T-helper 17 cell (primary cell): ENCODE measurements at regions not wholly inside any gene's neighbourhood (a gene's known extent, or its start where the extent isn't known, plus 50 kb on each side); places are given as distances from the start of the nearest gene placed in this dataset.
A peak's percentile ranks its signal among the peaks of the same experiment; 100 is the strongest.
"Not testable (repeated sequence)": the region's sequence is repeated elsewhere in the genome, so short reads cannot be mapped to it uniquely, and the experiment has no call there.

Experiments used
- ATAC-seq: fragments of 150-1000 bp; cut with Tn5 transposase; 2 replicates; pipeline ENCODE4 v1.10.0; 2021; ENCODE audit warnings: mild to moderate bottlenecking, moderate library complexity
- DNase-seq, 3 donors: peaks; one replicate each; pipeline versions ENCODE4 v3.0.0 to v3.0.0-alpha.2; 2020 to 2021
- H3K9me3 ChIP-seq: one replicate; pipeline ENCODE4 v1.7.0; 2013; ENCODE audit warnings: low read length, mild to moderate bottlenecking; ENCODE audit not compliant: control insufficient read depth, poor library complexity, severe bottlenecking
- H3K27ac Mint-ChIP-seq: one replicate; pipeline ENCODE4 v1.8.0; 2022; ENCODE audit warnings: mild to moderate bottlenecking, moderate library complexity, mixed read lengths
- H3K27me3 Mint-ChIP-seq: one replicate; pipeline ENCODE4 v1.8.0; 2022; ENCODE audit warnings: mixed read lengths
- H3K36me3 Mint-ChIP-seq: one replicate; pipeline ENCODE4 v1.8.0; 2022; ENCODE audit warnings: low read depth, mixed read lengths
- H3K4me1 Mint-ChIP-seq: one replicate; pipeline ENCODE4 v1.8.0; 2022; ENCODE audit warnings: mild to moderate bottlenecking, mixed read lengths
- H3K4me3 Mint-ChIP-seq: one replicate; pipeline ENCODE4 v1.8.0; 2022; ENCODE audit warnings: mild to moderate bottlenecking, moderate library complexity, mixed read lengths

GRCh38 chr10:60479305-60480020 lies 89.8 kb upstream of the ANK3 start:
- DNase-seq (no peak), ATAC-seq (no peak)
- Mint-ChIP-seq H3K4me3 (no peak overlapping the region), H3K27ac (no peak overlapping the region), H3K36me3 (no peaks in the 10 kb centered on the region), H3K27me3 (no peaks in the 10 kb centered on the region), H3K4me1 (peaks cover 4% of the 10 kb centered on the region)
- no peaks in the 10 kb centered on the region for H3K9me3 ChIP-seq

GRCh38 chr10:60476451-60476850 lies 86.8 kb upstream of the ANK3 start:
- no peaks in the 10 kb centered on the region for H3K9me3 ChIP-seq
- peak overlapping the region; percentile 21 for H3K27ac Mint-ChIP-seq
- H3K36me3 Mint-ChIP-seq = no peaks in the 10 kb centered on the region
- H3K27me3 Mint-ChIP-seq = no peaks in the 10 kb centered on the region
- peaks cover 4% of the 10 kb centered on the region for H3K4me1 Mint-ChIP-seq
- no peak overlapping the region for H3K4me3 Mint-ChIP-seq
- ATAC-seq (no peak), DNase-seq (no peak)

DNA sequence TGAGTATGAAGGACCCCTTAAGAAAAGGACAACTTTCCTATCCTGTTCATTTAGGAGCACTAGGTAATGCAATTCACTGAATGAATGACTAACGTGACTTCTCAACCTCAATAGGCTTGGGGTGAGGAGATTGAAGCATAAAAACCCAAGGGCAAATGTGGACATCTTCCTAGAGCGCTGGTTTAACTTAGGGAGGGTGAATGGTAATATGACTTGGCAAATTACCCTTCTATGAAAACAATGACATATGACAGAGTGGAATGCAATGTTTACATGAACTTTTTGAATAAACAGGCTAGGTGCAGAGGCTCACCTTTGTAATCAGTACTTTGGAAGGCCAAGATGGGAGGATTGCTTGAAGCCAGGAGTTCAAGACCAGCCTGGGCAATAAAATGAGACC lies 83.9 kb upstream of the ANK3 start:
- no peak for DNase-seq
- Mint-ChIP-seq H3K4me3 (no peak overlapping the region), H3K27ac (no peak overlapping the region), H3K4me1 (peaks cover 2% of the 10 kb centered on the region), H3K36me3 (no peaks in the 10 kb centered on the region), H3K27me3 (no peaks in the 10 kb centered on the region)
- H3K9me3 ChIP-seq = no peaks in the 10 kb centered on the region
- ATAC-seq = no peak

DNA sequence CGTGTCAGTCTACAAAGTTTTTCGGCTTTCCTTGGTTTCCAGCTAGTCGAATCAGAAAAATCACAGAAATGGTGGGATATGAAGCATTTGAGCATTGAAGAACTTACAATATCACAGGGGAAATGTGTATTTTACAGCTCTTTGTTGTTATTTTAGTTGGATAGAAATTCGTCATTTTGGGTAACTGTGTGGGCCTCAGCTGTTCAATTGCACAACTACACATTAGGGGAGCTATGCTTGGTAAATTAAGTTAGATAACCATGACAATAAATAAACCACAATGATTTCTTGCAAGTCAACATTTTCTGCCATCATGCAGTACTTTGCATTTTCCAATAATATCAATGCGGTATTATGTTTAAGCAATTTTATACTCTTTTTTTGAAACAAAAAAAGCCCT lies 80.4 kb upstream of the ANK3 start:
- Mint-ChIP-seq H3K36me3 (peaks cover 2% of the 10 kb centered on the region), H3K27me3 (no peaks in the 10 kb centered on the region), H3K4me3 (no peak overlapping the region), H3K4me1 (peaks cover 5% of the 10 kb centered on the region), H3K27ac (no peak overlapping the region)
- DNase-seq (no peak), ATAC-seq (no peak)
- no peaks in the 10 kb centered on the region for H3K9me3 ChIP-seq

DNA sequence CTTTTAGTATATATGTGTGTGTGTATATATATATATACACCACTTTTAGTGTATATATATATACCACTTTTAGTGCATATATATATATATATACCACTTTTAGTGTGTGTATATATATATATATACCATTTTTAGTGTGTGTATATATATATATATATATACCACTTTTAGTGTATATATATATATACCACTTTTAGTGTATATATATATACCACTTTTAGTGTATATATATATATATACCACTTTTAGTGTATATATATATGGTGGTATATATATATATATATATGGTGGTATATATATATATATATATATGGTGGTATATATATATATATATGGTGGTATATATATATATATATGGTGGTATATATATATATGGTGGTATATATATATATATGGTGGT lies 79.5 kb upstream of the ANK3 start:
- not testable (repeated sequence) for H3K4me3 Mint-ChIP-seq, H3K27ac Mint-ChIP-seq, ATAC-seq, H3K27me3 Mint-ChIP-seq, H3K9me3 ChIP-seq, DNase-seq, H3K4me1 Mint-ChIP-seq, H3K36me3 Mint-ChIP-seq

GRCh38 chr10:60467202-60467546 lies 77.5 kb upstream of the ANK3 start:
- no peak for DNase-seq
- Mint-ChIP-seq H3K36me3 (peaks cover 2% of the 10 kb centered on the region), H3K27ac (no peak overlapping the region), H3K4me1 (peaks cover 5% of the 10 kb centered on the region), H3K4me3 (no peak overlapping the region), H3K27me3 (no peaks in the 10 kb centered on the region)
- ATAC-seq = no peak
- H3K9me3 ChIP-seq = no peaks in the 10 kb centered on the region

DNA sequence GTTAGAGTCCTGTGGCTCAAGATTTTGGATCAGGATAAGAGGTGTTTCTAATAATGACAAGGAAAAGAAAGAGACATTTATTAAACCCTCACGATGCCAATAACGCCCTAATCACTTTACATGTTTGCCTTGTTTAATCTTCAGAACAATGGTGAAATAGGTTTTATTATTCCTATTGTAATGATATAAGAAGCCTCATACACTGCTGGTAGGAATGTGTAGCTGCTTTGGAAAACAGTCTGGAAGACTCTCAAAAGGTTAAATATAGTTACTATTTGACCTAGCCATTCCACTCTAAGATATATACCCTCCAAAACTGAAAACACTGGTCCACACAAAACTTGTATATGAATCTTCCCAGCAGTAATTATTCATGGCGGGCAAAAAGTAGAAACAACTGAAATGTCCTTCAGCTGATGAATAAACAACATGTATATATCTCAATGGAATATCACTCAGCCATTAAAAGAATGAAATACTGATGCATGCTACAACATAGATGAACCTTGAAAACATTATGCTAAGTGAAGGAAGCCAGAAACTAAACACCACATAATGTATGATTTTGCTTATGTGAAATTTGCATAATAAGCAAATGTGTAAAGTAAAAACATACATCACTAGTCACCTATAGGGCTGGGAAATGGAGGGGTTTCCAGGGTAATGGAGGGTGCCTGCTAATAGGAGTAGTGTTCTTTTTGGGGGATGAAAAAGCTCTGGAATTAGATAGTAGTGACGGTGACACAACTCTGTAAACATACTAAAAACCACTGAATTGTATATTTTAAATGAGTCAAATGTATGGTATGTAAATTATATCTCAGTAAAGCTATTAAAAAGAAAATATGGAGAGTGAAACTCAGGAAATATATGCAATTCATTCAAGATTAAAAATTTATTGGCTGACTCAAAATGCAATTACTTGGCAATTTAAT lies 76.9 kb upstream of the ANK3 start:
- Mint-ChIP-seq H3K36me3 (peaks cover 2% of the 10 kb centered on the region), H3K4me3 (no peak overlapping the region), H3K27ac (no peak overlapping the region), H3K4me1 (peaks cover 9% of the 10 kb centered on the region), H3K27me3 (no peaks in the 10 kb centered on the region)
- DNase-seq (no peak), ATAC-seq (no peak)
- H3K9me3 ChIP-seq = no peaks in the 10 kb centered on the region

DNA sequence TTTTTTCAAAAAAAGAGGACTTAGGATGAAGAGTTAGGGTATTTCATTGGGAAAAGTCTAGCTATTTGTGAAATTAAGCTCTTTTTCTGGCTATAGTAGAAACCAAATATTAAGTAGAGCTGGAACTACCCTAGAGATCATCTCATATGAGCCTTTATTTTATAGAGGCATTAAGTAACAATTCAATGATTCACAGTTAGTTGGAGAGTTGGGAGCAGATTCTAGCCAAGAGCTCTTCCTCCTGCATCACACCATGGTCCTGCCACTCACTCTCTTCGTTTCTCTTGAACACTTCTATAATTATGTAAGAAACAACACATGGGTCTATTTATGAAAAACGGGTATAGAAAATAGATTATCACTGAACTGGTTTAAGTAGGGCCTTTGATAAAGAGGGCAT lies 76.1 kb upstream of the ANK3 start:
- no peak overlapping the region for H3K27ac Mint-ChIP-seq
- H3K4me3 Mint-ChIP-seq = no peak overlapping the region
- H3K9me3 ChIP-seq = no peaks in the 10 kb centered on the region
- no peaks in the 10 kb centered on the region for H3K27me3 Mint-ChIP-seq
- DNase-seq = no peak
- ATAC-seq = no peak
- H3K4me1 Mint-ChIP-seq = peaks cover 13% of the 10 kb centered on the region
- H3K36me3 Mint-ChIP-seq = peaks cover 2% of the 10 kb centered on the region

GRCh38 chr10:60464659-60465058 lies 75.0 kb upstream of the ANK3 start:
- no peaks in the 10 kb centered on the region for H3K9me3 ChIP-seq
- peak overlapping the region; percentile 69 for H3K27ac Mint-ChIP-seq
- H3K4me3 Mint-ChIP-seq = no peak overlapping the region
- H3K4me1 Mint-ChIP-seq = peaks cover 16% of the 10 kb centered on the region
- H3K36me3 Mint-ChIP-seq = peaks cover 2% of the 10 kb centered on the region
- H3K27me3 Mint-ChIP-seq = no peaks in the 10 kb centered on the region
- ATAC-seq = no peak
- DNase-seq = no peak

DNA sequence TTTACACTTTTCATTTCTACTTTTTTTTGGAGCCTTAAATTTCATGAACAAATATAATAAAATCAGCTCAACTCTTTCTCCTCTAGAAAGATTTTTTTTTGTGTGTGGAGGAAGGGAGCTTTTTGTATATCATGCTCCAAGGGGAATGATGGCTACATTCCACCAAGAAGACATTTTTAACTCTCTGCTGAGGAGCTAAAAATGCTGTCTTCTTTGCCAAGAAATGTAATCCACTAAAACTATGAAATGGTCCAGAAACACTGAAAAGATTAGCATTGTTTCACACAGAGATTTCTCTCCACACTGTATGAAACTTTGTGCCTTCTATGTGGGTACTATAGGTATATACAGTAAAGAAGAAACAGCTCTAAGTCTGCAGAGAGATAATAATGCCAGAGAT lies 74.1 kb upstream of the ANK3 start:
- no peak for DNase-seq

GRCh38 chr10:60461688-60462087 lies 72.0 kb upstream of the ANK3 start:
- Mint-ChIP-seq H3K4me3 (no peak overlapping the region), H3K27ac (no peak overlapping the region), H3K36me3 (peaks cover 2% of the 10 kb centered on the region), H3K4me1 (peaks cover 24% of the 10 kb centered on the region), H3K27me3 (no peaks in the 10 kb centered on the region)
- DNase-seq = no peak
- no peak for ATAC-seq
- no peaks in the 10 kb centered on the region for H3K9me3 ChIP-seq

More for the DNA sequence above, 74.1 kb upstream of the ANK3 start:
- no peak overlapping the region for H3K4me3 Mint-ChIP-seq
- H3K9me3 ChIP-seq = no peaks in the 10 kb centered on the region
- no peaks in the 10 kb centered on the region for H3K27me3 Mint-ChIP-seq
- no peak overlapping the region for H3K27ac Mint-ChIP-seq
- peaks cover 2% of the 10 kb centered on the region for H3K36me3 Mint-ChIP-seq
- H3K4me1 Mint-ChIP-seq = peaks cover 23% of the 10 kb centered on the region
- ATAC-seq = no peak

DNA sequence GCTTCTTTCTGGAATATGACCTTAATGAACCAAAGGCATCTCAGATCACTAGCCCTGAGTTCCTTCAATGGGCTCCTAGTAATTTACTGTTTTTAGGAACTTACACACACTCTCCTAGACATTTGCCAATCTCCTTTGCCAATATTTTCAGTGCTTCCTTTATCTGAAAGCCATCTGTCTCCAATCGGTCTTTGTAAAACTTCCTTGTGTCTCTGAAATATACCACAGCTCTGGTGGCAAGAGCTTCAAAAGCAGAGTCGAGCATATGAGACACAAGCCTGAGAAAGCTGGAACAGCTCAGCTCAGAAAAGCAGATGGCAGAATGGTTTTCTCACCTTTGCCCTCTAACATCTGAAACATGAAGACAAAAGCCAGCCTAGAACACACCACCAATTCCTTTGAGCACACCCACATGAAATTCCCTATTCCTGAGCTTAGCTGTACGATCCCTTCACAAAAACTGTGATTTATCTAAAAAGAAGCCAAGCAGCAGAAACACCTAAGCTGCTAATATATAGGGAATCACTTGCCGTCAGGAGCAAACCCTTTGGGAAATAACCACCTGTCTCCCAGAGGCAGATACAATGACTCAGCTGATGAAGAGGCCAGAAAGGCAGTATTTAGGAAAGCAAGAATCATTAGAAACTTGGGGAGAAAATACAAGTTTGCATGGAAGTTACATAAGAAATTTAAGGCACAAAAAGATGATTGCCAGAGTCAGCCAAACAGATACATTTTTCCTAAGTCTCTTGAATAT lies 70.2 kb upstream of the ANK3 start:
- no peaks in the 10 kb centered on the region for H3K27me3 Mint-ChIP-seq
- no peaks in the 10 kb centered on the region for H3K36me3 Mint-ChIP-seq
- DNase-seq = no peak
- H3K27ac Mint-ChIP-seq = no peak overlapping the region
- ATAC-seq = no peak
- H3K4me1 Mint-ChIP-seq = peaks cover 20% of the 10 kb centered on the region
- no peaks in the 10 kb centered on the region for H3K9me3 ChIP-seq
- no peak overlapping the region for H3K4me3 Mint-ChIP-seq

DNA sequence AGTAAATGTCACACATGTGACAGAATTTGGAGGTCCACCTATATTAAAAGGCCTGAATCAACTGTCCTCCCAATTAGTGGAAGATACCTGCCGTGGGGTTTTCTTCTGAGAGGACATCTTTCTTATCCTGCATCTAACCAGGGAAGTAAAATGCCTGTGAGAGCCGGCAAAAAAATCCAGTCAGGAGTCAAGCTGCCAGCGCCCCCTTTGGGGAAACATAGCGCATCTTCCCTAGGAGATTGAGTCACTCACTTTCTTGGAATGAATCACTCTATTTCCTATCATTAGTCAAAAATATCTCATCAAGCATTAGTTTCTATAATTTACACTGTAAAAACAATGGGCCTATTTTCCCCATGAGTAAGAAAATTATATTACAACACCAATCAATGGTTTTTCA lies 66.4 kb upstream of the ANK3 start:
- no peaks in the 10 kb centered on the region for H3K27me3 Mint-ChIP-seq
- no peak for ATAC-seq
- no peak overlapping the region for H3K27ac Mint-ChIP-seq

More for the DNA sequence above, 66.4 kb upstream of the ANK3 start:
- no peak for DNase-seq
- H3K4me3 Mint-ChIP-seq = no peak overlapping the region
- H3K4me1 Mint-ChIP-seq = peaks cover 20% of the 10 kb centered on the region
- no peaks in the 10 kb centered on the region for H3K36me3 Mint-ChIP-seq
- no peaks in the 10 kb centered on the region for H3K9me3 ChIP-seq
